WERI-Rb-1 (cell line): ENCODE measurements at regions not wholly inside any gene's neighbourhood (a gene's known extent, or its start where the extent isn't known, plus 50 kb on each side); places are given as distances from the start of the nearest gene placed in this dataset.

Experiments
- DNase-seq: peaks from one replicate; pipeline ENCODE4 v3.0.0-alpha.2; 2020
- H3K27ac ChIP-seq: fragments of 250-450 bp; sonication (Bioruptor Pico); 2 replicates; pipeline ENCODE4 v1.5.1; 2020; ENCODE audit warnings: mild to moderate bottlenecking, moderate library complexity
- H3K27me3 ChIP-seq: fragments of 250-450 bp; sonication (Bioruptor Pico); 2 replicates; pipeline ENCODE4 v1.5.1; 2021; ENCODE audit warnings: mild to moderate bottlenecking, low read depth, moderate library complexity; ENCODE audit not compliant: insufficient read depth, severe bottlenecking
- H3K36me3 ChIP-seq: fragments of 250-450 bp; sonication (Bioruptor Pico); 2 replicates; pipeline ENCODE4 v1.5.1; 2020; ENCODE audit warnings: mild to moderate bottlenecking, moderate library complexity
- H3K4me3 ChIP-seq: 2 replicates; pipeline ENCODE4 v1.5.1; 2011; ENCODE audit warnings: low read depth, mild to moderate bottlenecking, control low read depth, low read length
- H3K9me3 ChIP-seq: fragments of 250-450 bp; sonication (Bioruptor Pico); 2 replicates; pipeline ENCODE4 v1.5.1; 2021; ENCODE audit warnings: mild to moderate bottlenecking, moderate library complexity; ENCODE audit not compliant: severe bottlenecking
- CTCF ChIP-seq: IDR thresholded peaks from 2 replicates; pipeline ENCODE4 v1.5.1; 2011; ENCODE audit warnings: low read depth, mild to moderate bottlenecking, control low read depth, inconsistent platforms, low read length

- Histone ChIP-seq H3K4me3 (no peak overlapping the region), H3K27me3 (no peaks in the 10 kb centered on the region), H3K9me3 (no peaks in the 10 kb centered on the region), H3K27ac (no peak overlapping the region), H3K36me3 (no peaks in the 10 kb centered on the region)
- no peak for DNase-seq
- TF ChIP-seq CTCF, result no peak
Measured at GRCh38 chr4:144302704-144303536, 162.4 kb upstream of the GYPA start.

- Histone ChIP-seq H3K27me3 (no peaks in the 10 kb centered on the region), H3K9me3 (no peaks in the 10 kb centered on the region), H3K27ac (no peak overlapping the region), H3K4me3 (no peak overlapping the region), H3K36me3 (no peaks in the 10 kb centered on the region)
- TF ChIP-seq CTCF, result no peak
- DNase-seq, result no peak
Measured at GRCh38 chr4:144304025-144304424, 163.5 kb upstream of the GYPA start.

DNA sequence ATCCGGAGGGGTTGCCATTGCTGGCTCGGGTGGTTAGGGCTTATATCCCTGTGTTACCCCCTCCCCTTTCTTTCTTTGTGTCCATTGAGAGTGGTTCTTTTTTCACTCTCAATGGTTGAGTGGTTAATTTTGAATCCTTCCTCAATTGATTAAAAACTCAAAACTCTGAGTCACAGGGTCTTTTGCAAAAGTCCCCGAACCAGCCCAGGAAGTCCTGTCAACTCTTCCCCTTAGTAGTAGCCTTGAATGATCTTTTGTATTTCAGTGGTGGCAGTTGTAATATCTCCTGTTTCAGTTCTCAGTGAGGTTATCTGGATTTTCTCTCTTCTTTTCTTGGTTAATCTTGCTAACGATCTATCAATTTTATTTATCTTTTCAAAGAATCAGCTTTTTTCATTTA lies 170.0 kb upstream of the GYPA start:
- H3K27ac ChIP-seq, result no peak overlapping the region
- no peak for TF ChIP-seq CTCF
- H3K27me3 ChIP-seq, result no peaks in the 10 kb centered on the region
- H3K4me3 ChIP-seq, result no peak overlapping the region
- DNase-seq, result no peak
- H3K9me3 ChIP-seq, result peaks cover 15% of the 10 kb centered on the region
- H3K36me3 ChIP-seq, result no peaks in the 10 kb centered on the region

DNA sequence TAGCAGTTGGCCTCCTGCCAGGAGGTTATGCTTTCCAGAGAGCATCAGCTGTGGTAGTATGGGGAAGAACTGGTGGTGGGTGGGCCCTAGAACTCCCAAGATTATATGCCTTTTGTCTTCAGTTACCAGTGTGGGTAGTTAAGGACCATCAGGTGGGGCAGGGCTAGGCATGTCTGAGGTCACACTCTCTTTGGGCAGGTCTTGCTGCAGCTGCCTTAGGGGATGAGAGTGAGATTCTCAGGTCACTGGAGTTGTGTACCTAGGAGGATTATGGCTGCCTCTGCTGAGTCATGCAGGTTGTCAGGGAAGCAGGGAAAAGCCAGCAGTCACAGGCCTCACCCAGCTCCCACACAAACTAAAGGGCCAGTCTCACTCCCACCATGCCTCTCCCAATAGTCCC lies 172.9 kb upstream of the GYPA start:
- H3K4me3 ChIP-seq, result no peak overlapping the region
- no peak for TF ChIP-seq CTCF
- no peak for DNase-seq
- no peaks in the 10 kb centered on the region for H3K36me3 ChIP-seq
- no peak overlapping the region for H3K27ac ChIP-seq
- no peaks in the 10 kb centered on the region for H3K27me3 ChIP-seq
- H3K9me3 ChIP-seq, result peaks cover 19% of the 10 kb centered on the region

GRCh38 chr4:144316869-144317268 lies 176.4 kb upstream of the GYPA start:
- H3K27ac ChIP-seq, result no peak overlapping the region
- H3K4me3 ChIP-seq, result no peak overlapping the region
- peaks cover 19% of the 10 kb centered on the region for H3K9me3 ChIP-seq
- no peak for DNase-seq
- no peak for TF ChIP-seq CTCF
- H3K36me3 ChIP-seq, result no peaks in the 10 kb centered on the region
- no peaks in the 10 kb centered on the region for H3K27me3 ChIP-seq

GRCh38 chr4:144318797-144319196 lies 178.3 kb upstream of the GYPA start:
- Histone ChIP-seq H3K27me3 (no peaks in the 10 kb centered on the region), H3K27ac (no peak overlapping the region), H3K4me3 (no peak overlapping the region), H3K9me3 (peaks cover 17% of the 10 kb centered on the region), H3K36me3 (no peaks in the 10 kb centered on the region)
- 0 out of 2 replicates have a peak, but pooled peaks have one; percentile 18 for TF ChIP-seq CTCF
- DNase-seq, result no peak
